ENCODE measurements at regions not wholly inside any gene's neighbourhood (a gene's known extent, or its start where the extent isn't known, plus 50 kb on each side); places are given as distances from the start of the nearest gene placed in this dataset.
"Not testable (repeated sequence)": the region's sequence is repeated elsewhere in the genome, so short reads cannot be mapped to it uniquely, and the experiment has no call there.

DNA sequence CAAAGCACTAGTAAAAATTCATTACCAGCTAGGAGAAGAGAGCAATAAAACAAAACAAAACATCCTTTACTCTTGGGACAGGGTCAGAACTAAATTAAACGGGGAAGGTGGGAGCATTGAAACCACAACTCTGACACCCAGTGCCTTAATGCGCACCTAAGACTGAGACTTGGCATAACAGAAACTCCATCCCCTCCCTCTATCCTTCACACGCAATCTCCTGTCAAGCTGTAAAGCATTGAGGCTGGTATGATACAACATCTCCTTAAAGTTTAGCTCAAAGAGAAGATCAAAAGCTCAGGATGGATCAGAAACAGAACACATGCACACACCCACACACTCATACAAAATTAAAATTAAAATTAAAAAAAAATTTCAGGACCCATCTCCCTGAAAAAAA, 951.3 kb downstream of the STIM2 start:
- in situ Hi-C loops (cut with HindIII; ENCODE audit: low sequenced_read_pairs), result no loop called here
- no peak overlapping the region for H3K4me3 ChIP-seq (ENCODE audit: low read depth, low read length)
- DNase-seq (ENCODE audit: low read depth), result no peak
- TF ChIP-seq, protein P1, sequence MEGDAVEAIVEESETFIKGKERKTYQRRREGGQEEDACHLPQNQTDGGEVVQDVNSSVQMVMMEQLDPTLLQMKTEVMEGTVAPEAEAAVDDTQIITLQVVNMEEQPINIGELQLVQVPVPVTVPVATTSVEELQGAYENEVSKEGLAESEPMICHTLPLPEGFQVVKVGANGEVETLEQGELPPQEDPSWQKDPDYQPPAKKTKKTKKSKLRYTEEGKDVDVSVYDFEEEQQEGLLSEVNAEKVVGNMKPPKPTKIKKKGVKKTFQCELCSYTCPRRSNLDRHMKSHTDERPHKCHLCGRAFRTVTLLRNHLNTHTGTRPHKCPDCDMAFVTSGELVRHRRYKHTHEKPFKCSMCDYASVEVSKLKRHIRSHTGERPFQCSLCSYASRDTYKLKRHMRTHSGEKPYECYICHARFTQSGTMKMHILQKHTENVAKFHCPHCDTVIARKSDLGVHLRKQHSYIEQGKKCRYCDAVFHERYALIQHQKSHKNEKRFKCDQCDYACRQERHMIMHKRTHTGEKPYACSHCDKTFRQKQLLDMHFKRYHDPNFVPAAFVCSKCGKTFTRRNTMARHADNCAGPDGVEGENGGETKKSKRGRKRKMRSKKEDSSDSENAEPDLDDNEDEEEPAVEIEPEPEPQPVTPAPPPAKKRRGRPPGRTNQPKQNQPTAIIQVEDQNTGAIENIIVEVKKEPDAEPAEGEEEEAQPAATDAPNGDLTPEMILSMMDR (IDR thresholded peaks at IDR 0.05; ENCODE audit: low read depth, low read length, missing control alignments), result no peak

DNA sequence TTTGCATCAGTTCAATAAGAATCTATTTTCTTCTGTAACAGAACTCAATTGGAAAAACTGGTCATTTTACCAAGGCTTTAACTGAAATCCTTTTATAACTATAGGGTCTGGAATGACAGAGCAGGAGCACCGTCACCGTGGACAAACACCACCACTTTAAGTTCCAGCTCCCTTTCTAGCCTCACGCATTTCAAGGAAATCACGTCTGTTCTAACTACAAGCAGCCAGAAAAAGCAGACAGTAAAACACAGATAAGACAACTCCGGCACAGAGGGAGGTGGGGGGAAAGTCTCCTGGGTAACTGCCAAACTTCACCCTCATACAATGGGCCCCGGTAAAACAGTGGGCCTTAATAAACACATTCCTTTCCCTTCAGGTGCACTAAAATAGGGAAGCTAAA, 952.6 kb downstream of the STIM2 start:
- DNase-seq (ENCODE audit: low read depth); H3K4me3 ChIP-seq (ENCODE audit: low read depth, low read length): not testable (repeated sequence)

DNA sequence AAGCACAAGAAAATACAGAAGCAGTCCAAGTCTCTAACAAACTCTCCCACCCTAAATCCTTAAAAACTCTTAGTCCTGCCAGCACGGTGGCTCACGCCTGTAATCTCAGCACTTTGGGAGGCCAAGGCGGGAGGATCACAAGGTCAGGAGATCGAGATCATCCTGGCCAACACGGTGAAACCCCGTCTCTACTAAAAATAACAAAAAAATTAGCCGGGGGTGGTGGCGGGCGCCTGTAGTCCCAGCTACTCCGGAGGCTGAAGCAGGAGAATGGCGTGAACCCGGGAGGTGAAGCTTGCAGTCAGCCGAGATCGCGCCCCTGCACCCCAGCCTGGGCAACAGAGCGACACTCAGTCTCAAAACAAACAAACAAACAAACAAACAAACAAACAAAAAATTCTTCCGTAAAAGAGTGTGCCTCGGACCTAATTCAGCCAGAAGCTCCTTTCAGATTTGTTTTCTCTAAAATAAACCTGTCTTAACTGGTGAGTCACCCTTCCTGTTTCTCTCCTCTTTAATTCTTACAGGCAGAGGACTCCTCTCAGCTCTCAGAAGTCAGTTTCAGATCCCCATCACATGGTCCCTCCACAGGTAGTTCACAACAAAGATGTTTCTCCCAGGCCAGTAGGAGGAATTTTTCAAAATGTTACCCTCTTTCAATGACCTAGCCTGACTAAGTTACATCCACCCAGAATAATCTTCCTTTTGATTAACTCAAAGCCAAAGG, 953.2 kb downstream of the STIM2 start:
- DNase-seq (ENCODE audit: low read depth); H3K4me3 ChIP-seq (ENCODE audit: low read depth, low read length); in situ Hi-C loops (cut with HindIII; ENCODE audit: low sequenced_read_pairs): not testable (repeated sequence)

More for the DNA sequence above, 952.6 kb downstream of the STIM2 start:
- in situ Hi-C loops (cut with HindIII; ENCODE audit: low sequenced_read_pairs), result not testable (repeated sequence)

DNA sequence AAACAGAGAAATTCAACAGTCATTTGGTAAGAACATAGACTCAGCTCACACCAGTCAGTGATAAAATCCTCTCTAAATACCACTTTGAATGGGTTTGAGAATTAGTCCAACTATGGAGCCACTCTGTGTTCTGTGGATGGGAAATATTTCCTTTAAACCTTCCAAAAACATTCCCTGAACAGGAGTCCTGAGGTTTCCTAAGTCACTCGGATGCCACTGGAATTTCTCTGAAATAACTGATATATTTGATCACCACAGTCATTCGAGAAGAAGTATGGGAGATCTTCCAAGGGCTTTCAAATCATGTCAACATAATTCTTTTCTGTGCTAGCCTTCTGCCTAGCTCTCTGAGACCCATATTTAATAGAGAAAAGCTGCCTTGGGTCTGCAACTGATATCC, 958.6 kb downstream of the STIM2 start:
- no peak overlapping the region for H3K4me3 ChIP-seq (ENCODE audit: low read depth, low read length)
- DNase-seq (ENCODE audit: low read depth), result no peak
- TF ChIP-seq, protein P1 (IDR thresholded peaks at IDR 0.05; ENCODE audit: low read depth, low read length, missing control alignments), result no peak
- in situ Hi-C loops (cut with HindIII; ENCODE audit: low sequenced_read_pairs), result no loop called here

DNA sequence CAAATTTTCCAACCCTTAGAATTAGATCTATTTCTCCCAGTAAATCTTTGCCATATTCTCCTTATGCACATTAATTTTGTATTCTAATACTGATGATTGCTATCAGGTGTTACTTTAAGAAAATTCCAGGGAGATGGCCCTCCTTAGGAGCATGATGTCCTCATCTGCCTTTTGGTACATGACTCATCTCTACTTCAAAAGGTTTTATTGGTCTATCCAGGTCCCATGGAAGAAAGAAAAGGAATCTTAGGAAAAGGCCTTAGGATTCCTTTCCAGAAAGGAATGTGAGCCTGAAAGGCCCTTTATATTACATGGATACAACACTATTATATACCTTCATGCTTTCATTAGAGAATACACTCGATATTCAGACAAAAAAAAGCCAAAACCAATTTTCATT, 968.2 kb downstream of the STIM2 start:
- TF ChIP-seq, protein P1 (IDR thresholded peaks at IDR 0.05; ENCODE audit: low read depth, low read length, missing control alignments), result no peak
- no peak overlapping the region for H3K4me3 ChIP-seq (ENCODE audit: low read depth, low read length)
- DNase-seq (ENCODE audit: low read depth), result no peak
- in situ Hi-C loops (cut with HindIII; ENCODE audit: low sequenced_read_pairs), result no loop called here

DNA sequence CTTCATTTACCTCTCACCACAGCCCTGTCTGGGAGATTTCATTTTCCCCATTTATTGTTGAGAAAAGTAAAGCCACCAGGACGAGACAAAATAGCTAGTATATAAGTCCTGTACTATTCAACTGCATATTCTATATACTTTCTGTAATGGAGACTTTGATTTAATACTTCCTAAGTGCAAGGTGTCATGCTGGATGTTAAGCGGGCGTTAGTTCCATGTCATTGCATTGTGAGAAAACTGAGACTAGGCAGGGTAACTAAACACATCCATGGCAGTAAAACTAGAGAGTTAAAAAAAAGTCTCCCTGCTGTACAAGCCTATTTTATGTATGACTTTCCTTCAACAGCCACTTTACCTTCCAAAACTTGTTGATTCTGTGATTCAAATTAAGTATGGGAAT, 969.6 kb downstream of the STIM2 start:
- no peak for DNase-seq (ENCODE audit: low read depth)
- no peak overlapping the region for H3K4me3 ChIP-seq (ENCODE audit: low read depth, low read length)
- in situ Hi-C loops (cut with HindIII; ENCODE audit: low sequenced_read_pairs), result no loop called here
- TF ChIP-seq, protein P1 (IDR thresholded peaks at IDR 0.05; ENCODE audit: low read depth, low read length, missing control alignments), result no peak

DNA sequence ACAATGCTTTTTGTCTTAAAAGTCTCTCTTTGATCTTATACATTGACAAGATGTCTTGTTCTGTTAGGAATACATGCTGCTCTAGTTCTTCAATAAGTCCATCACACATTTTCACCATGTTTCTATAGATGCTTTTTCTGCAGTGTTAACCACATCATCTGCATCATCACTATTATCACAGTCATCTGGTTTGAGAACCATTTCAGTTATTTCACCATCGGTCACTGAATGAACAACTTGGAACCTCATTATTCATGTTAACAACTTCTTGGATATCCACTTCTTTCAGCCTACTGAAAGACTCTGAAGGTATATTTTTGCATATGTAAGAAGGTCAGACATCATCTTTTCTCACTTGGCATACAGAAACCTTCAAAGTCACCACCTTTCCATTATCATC, 975.2 kb downstream of the STIM2 start:
- no peak overlapping the region for H3K4me3 ChIP-seq (ENCODE audit: low read depth, low read length)
- TF ChIP-seq, protein P1 (IDR thresholded peaks at IDR 0.05; ENCODE audit: low read depth, low read length, missing control alignments), result no peak
- DNase-seq (ENCODE audit: low read depth), result no peak
- in situ Hi-C loops (cut with HindIII; ENCODE audit: low sequenced_read_pairs), result no loop called here

DNA sequence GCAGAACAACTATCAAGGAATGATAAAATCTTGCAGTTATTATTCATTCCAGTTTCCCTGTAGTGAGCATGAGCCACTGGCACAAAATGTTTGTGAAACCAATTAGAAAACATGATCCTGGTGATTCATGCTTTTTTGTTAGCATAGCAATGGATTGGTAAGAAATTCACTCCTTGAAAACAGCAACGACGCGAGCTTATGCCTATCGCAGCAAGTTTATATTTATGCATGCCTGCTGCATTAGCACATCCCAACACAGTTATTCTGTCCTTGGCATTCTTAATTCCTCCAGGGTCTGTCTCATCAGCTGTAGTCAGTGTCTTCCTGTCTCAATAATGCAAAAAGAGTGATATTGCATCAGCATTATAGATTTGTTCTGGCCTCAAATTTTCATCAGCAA, 975.9 kb downstream of the STIM2 start:
- TF ChIP-seq, protein P1 (IDR thresholded peaks at IDR 0.05; ENCODE audit: low read depth, low read length, missing control alignments), result no peak
- DNase-seq (ENCODE audit: low read depth), result no peak

More for the DNA sequence above, 975.9 kb downstream of the STIM2 start:
- no peak overlapping the region for H3K4me3 ChIP-seq (ENCODE audit: low read depth, low read length)
- in situ Hi-C loops (cut with HindIII; ENCODE audit: low sequenced_read_pairs), result no loop called here

Data from astrocyte of the cerebellum (primary cell).